ENCODE measurements at regions not wholly inside any gene's neighbourhood (a gene's known extent, or its start where the extent isn't known, plus 50 kb on each side); places are given as distances from the start of the nearest gene placed in this dataset.
"Not testable (repeated sequence)": the region's sequence is repeated elsewhere in the genome, so short reads cannot be mapped to it uniquely, and the experiment has no call there.

DNA sequence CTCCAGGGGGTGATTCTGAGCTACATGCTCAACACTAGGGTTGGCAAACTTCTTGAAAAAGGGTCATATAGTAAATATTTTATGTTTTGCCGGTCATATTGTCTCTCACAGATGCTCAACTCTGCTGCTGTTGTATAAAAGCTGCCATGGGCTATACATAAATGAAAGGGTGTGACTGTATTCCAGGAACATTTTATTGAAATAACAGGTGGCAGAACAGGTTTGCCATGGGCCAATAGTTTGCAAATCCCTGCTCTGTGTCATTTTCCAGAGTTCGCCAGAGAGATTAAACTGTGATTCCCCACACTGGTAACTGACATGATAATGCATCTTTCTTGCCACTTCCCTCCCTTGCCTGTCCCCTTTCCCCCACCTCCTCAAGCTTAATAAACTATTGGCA lies 144.1 kb downstream of the NPIPA8 start:
- H3K4me3 Mint-ChIP-seq (ENCODE audit: unreplicated experiment); H3K36me3 Mint-ChIP-seq (ENCODE audit: low read depth); H3K9me3 Mint-ChIP-seq (ENCODE audit: low read depth); H3K4me1 Mint-ChIP-seq (ENCODE audit: low read depth); DNase-seq (ENCODE audit: low spot score); H3K27ac Mint-ChIP-seq (ENCODE audit: unreplicated experiment); H3K27me3 Mint-ChIP-seq (ENCODE audit: low read depth): not testable (repeated sequence)

GRCh38 chr16:18190179-18190578 lies 146.4 kb downstream of the NPIPA8 start:
- H3K9me3 Mint-ChIP-seq (ENCODE audit: low read depth); DNase-seq (ENCODE audit: low spot score); H3K4me1 Mint-ChIP-seq (ENCODE audit: low read depth); H3K27ac Mint-ChIP-seq (ENCODE audit: unreplicated experiment); H3K4me3 Mint-ChIP-seq (ENCODE audit: unreplicated experiment); H3K27me3 Mint-ChIP-seq (ENCODE audit: low read depth); H3K36me3 Mint-ChIP-seq (ENCODE audit: low read depth): not testable (repeated sequence)

DNA sequence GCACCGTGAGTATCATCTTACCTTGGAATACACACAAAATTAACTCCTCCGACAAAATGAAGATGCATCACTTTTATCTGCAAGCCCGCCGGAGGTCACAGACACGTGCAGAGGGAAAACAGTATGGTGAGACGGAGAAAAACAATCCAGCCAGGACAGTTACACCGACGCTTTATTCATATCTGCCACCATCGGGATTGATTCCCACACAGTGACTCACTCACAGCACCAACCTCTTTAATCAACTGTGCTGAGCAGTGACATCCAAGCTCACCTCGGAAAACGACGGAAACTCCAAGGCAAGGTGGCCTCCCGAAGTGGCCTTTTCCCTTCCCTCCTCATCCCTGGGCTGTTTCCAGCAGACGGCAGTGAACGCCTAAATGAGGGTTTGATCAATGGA lies 151.8 kb downstream of the NPIPA8 start:
- not testable (repeated sequence) for DNase-seq (ENCODE audit: low spot score); H3K27me3 Mint-ChIP-seq (ENCODE audit: low read depth); H3K4me3 Mint-ChIP-seq (ENCODE audit: unreplicated experiment); H3K4me1 Mint-ChIP-seq (ENCODE audit: low read depth); H3K9me3 Mint-ChIP-seq (ENCODE audit: low read depth); H3K27ac Mint-ChIP-seq (ENCODE audit: unreplicated experiment); H3K36me3 Mint-ChIP-seq (ENCODE audit: low read depth)

DNA sequence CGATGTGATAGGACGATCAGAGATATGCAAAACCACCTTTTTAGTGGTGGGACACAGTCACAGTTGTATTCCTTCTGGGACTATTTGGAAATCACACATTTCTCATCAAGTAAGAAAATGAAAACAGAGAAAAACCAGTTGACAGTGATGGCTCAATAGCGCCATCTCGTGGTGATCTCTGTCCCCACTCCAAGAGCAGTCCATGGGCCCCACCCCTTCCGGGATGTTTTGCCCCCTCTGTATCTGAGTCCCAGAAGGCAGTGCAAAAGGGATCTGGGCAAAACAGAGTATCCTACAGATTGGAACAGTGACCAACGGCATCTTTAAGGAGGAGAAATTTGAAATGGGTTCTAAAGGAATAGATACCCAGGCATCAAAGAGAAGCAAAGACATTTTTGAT lies 155.5 kb downstream of the NPIPA8 start:
- H3K27me3 Mint-ChIP-seq (ENCODE audit: low read depth); DNase-seq (ENCODE audit: low spot score); H3K9me3 Mint-ChIP-seq (ENCODE audit: low read depth); H3K36me3 Mint-ChIP-seq (ENCODE audit: low read depth); H3K4me3 Mint-ChIP-seq (ENCODE audit: unreplicated experiment); H3K4me1 Mint-ChIP-seq (ENCODE audit: low read depth); H3K27ac Mint-ChIP-seq (ENCODE audit: unreplicated experiment): not testable (repeated sequence)
- peak; percentile 15 for TF ChIP-seq CTCF (IDR thresholded peaks at IDR 0.05)

DNA sequence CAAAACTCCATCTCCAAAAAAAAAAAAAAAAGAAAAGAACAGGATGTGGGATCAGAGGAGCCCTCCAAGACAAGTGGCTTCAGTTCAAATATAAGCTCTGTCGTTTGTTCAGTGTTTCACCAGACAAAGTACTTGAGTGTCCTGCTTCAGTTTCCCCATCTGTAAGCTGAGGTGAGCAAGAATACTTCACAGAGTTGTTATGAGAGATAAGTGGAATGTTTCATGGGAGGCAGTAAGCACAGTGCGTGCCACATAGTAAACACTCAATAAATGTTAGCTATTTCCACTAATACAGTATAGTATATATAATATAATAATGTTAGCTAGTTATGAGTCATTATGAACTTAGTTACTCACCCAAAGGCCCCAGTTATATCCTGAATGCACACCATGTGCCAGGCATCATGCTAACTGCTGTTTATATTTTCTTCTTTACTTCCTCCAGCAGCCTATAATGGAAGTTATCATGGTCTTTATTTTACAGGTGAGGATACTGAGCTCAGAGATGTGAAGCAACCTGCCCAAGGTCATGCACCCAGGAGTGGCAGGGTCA lies 162.5 kb downstream of the NPIPA8 start:
- not testable (repeated sequence) for H3K4me3 Mint-ChIP-seq (ENCODE audit: unreplicated experiment); H3K27ac Mint-ChIP-seq (ENCODE audit: unreplicated experiment); H3K9me3 Mint-ChIP-seq (ENCODE audit: low read depth); H3K27me3 Mint-ChIP-seq (ENCODE audit: low read depth); H3K4me1 Mint-ChIP-seq (ENCODE audit: low read depth); H3K36me3 Mint-ChIP-seq (ENCODE audit: low read depth); DNase-seq (ENCODE audit: low spot score)

DNA sequence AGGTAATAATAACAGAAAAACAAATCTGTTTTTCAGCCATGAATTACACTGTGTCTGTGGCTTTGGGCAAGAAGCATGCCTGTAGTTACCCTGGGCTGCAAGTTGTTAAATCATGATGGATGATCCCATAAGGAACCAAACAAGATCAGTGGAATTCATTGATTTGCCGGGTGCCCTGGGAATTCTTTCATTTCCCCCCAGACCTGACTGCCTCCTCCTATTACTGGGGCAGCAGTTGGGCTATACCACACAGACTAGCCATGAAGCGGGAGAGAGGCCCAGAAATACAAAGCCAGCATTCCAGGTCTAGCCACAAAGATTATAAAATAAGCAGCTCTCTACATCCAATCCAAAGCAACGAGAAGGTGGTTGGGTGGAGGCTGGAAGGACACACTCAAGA lies 174.2 kb downstream of the NPIPA8 start:
- not testable (repeated sequence) for H3K4me3 Mint-ChIP-seq (ENCODE audit: unreplicated experiment); H3K27ac Mint-ChIP-seq (ENCODE audit: unreplicated experiment); H3K4me1 Mint-ChIP-seq (ENCODE audit: low read depth); H3K27me3 Mint-ChIP-seq (ENCODE audit: low read depth); H3K36me3 Mint-ChIP-seq (ENCODE audit: low read depth); DNase-seq (ENCODE audit: low spot score)
- H3K9me3 Mint-ChIP-seq (ENCODE audit: low read depth) = peaks cover 11% of the 10 kb centered on the region

DNA sequence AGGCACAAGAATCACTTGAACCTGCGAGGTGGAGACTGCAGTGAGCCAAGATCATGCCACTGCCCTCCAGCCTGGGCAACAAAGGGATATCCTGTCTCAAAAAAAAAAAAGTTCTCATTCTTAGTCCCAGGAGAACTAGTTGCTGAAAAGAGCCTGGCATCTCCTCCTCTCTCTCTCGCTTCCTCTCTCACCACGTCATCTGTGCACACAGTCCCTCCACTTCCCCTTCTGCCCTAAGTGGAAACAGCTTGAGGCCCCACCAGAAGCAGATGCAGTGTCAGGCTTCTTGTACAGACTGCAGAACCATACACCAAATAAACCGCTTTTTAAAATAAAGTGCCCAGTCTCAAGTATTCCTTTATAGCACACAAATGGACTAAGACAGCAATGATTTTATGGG lies 175.3 kb downstream of the NPIPA8 start:
- H3K9me3 Mint-ChIP-seq (ENCODE audit: low read depth) = peaks cover 11% of the 10 kb centered on the region
- DNase-seq (ENCODE audit: low spot score); H3K27ac Mint-ChIP-seq (ENCODE audit: unreplicated experiment); H3K36me3 Mint-ChIP-seq (ENCODE audit: low read depth); H3K4me1 Mint-ChIP-seq (ENCODE audit: low read depth); H3K4me3 Mint-ChIP-seq (ENCODE audit: unreplicated experiment); H3K27me3 Mint-ChIP-seq (ENCODE audit: low read depth): not testable (repeated sequence)

DNA sequence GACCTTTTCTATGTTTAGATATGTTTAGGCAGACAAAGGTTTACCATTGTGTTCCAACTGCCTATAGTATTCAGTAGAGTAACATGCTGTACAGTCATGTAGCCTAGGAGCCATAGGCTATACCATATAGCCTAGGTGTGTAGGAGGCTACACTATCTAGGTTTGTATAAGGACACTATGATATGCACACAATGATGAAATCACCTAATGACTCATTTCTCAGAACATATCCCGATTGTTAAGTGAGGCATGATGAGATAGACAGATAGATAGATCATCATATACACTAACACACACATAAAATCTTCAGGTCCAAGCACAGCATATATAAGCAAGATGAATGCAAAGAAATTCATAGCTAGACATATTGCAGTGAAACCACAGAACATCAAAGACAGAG lies 177.4 kb downstream of the NPIPA8 start:
- DNase-seq (ENCODE audit: low spot score); H3K9me3 Mint-ChIP-seq (ENCODE audit: low read depth); H3K36me3 Mint-ChIP-seq (ENCODE audit: low read depth); H3K4me3 Mint-ChIP-seq (ENCODE audit: unreplicated experiment); H3K27me3 Mint-ChIP-seq (ENCODE audit: low read depth); H3K27ac Mint-ChIP-seq (ENCODE audit: unreplicated experiment); H3K4me1 Mint-ChIP-seq (ENCODE audit: low read depth): not testable (repeated sequence)

DNA sequence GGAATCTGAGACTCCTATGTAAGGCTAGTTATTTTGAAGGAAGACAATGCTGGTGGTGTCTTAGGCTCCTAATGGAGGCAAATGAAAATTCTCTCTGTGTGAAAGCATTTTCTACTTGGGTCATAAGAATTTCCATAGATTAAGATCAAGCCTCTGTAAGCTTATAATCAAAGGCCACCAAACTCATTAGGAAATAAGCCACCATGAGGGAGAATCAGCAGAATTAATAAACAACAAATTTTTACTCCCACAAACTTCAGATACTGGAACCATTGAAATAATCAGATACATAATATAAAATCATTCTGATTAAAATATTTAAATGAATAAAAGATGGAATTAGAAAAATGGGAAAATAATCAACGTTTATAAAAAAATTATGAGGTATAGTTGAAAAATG lies 178.7 kb downstream of the NPIPA8 start:
- not testable (repeated sequence) for H3K9me3 Mint-ChIP-seq (ENCODE audit: low read depth); H3K27ac Mint-ChIP-seq (ENCODE audit: unreplicated experiment); H3K4me3 Mint-ChIP-seq (ENCODE audit: unreplicated experiment); H3K36me3 Mint-ChIP-seq (ENCODE audit: low read depth); DNase-seq (ENCODE audit: low spot score); H3K27me3 Mint-ChIP-seq (ENCODE audit: low read depth); H3K4me1 Mint-ChIP-seq (ENCODE audit: low read depth)

DNA sequence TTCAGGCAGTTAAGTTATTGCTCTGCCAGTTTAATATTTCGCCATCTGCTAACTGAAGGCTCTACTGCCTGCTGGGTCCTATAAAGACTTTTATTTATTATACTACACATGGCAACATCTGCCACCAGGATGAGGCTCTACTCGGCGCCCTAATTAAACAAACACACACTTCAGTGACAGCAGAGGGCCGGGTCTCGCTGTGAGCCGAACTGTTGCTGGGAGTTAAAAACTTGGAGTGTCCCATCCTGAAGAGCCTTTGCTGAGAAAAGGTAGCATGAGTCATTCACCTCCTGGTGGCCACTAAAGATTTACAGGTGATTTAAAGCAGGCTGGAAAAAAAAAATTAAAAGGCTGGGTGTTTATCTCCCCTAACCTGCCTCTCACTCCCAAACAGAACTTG lies 183.7 kb downstream of the NPIPA8 start:
- not testable (repeated sequence) for H3K27ac Mint-ChIP-seq (ENCODE audit: unreplicated experiment); H3K9me3 Mint-ChIP-seq (ENCODE audit: low read depth); DNase-seq (ENCODE audit: low spot score); H3K4me3 Mint-ChIP-seq (ENCODE audit: unreplicated experiment); H3K36me3 Mint-ChIP-seq (ENCODE audit: low read depth); H3K4me1 Mint-ChIP-seq (ENCODE audit: low read depth); H3K27me3 Mint-ChIP-seq (ENCODE audit: low read depth)

DNA sequence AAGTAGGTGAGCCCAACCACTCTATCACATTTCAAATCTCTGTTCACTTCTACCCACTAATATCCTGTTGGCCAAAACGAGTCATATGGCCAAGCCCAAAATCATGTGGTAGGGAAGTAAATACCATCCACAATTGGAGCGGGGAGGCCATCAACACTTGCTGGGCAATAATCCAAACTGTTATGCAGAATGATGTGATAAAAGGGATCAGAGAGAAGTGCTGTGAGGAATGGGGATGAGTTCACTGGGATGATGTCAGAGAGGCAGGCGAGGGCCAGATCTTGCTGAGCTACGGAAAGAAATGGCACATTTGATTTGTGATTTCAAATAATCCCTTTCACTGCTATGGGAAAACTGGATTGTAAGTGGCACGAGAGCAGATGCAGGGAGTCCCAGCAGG lies 188.4 kb downstream of the NPIPA8 start:
- H3K9me3 Mint-ChIP-seq (ENCODE audit: low read depth); H3K4me3 Mint-ChIP-seq (ENCODE audit: unreplicated experiment); H3K27me3 Mint-ChIP-seq (ENCODE audit: low read depth); H3K36me3 Mint-ChIP-seq (ENCODE audit: low read depth); H3K4me1 Mint-ChIP-seq (ENCODE audit: low read depth); H3K27ac Mint-ChIP-seq (ENCODE audit: unreplicated experiment); DNase-seq (ENCODE audit: low spot score): not testable (repeated sequence)

GRCh38 chr16:18146601-18147142 lies 189.9 kb downstream of the NPIPA8 start:
- not testable (repeated sequence) for H3K36me3 Mint-ChIP-seq (ENCODE audit: low read depth); H3K4me1 Mint-ChIP-seq (ENCODE audit: low read depth); H3K27ac Mint-ChIP-seq (ENCODE audit: unreplicated experiment); H3K4me3 Mint-ChIP-seq (ENCODE audit: unreplicated experiment); H3K27me3 Mint-ChIP-seq (ENCODE audit: low read depth); H3K9me3 Mint-ChIP-seq (ENCODE audit: low read depth); DNase-seq (ENCODE audit: low spot score)
